ENCODE measurements at regions not wholly inside any gene's neighbourhood (a gene's known extent, or its start where the extent isn't known, plus 50 kb on each side); places are given as distances from the start of the nearest gene placed in this dataset.

GRCh38 chr20:60500038-60500701, 541.9 kb downstream of the CDH26 start:
- TF ChIP-seq, protein P1, sequence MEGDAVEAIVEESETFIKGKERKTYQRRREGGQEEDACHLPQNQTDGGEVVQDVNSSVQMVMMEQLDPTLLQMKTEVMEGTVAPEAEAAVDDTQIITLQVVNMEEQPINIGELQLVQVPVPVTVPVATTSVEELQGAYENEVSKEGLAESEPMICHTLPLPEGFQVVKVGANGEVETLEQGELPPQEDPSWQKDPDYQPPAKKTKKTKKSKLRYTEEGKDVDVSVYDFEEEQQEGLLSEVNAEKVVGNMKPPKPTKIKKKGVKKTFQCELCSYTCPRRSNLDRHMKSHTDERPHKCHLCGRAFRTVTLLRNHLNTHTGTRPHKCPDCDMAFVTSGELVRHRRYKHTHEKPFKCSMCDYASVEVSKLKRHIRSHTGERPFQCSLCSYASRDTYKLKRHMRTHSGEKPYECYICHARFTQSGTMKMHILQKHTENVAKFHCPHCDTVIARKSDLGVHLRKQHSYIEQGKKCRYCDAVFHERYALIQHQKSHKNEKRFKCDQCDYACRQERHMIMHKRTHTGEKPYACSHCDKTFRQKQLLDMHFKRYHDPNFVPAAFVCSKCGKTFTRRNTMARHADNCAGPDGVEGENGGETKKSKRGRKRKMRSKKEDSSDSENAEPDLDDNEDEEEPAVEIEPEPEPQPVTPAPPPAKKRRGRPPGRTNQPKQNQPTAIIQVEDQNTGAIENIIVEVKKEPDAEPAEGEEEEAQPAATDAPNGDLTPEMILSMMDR (IDR thresholded peaks at IDR 0.05; ENCODE audit: borderline replicate concordance, extremely low read depth, insufficient read depth), result no peak
- no peak overlapping the region for H3K9ac ChIP-seq (ENCODE audit: low read length in 3 of 3)
- H3K9me3 ChIP-seq (ENCODE audit: control insufficient read depth in 2 of 3, insufficient read depth in 1 of 3, low read length in 3 of 3), result no peaks in the 10 kb centered on the region
- intact Hi-C loops (cut with DNase I), result no loop called here
- H3K27ac ChIP-seq (ENCODE audit: low read depth in 2 of 2, low read length in 2 of 2), result no peak overlapping the region
- H3K4me1 ChIP-seq (ENCODE audit: control insufficient read depth in 2 of 3, insufficient read depth in 2 of 3, low read depth in 1 of 3, low read length in 3 of 3), result no peaks in the 10 kb centered on the region
- H3K27me3 ChIP-seq (ENCODE audit: control insufficient read depth, insufficient read depth, low read length), result no peaks in the 10 kb centered on the region
- FAIRE-seq (no peak), DNase-seq (no peak)
- no peaks in the 10 kb centered on the region for H3K36me3 ChIP-seq (ENCODE audit: control insufficient read depth in 2 of 3, insufficient read depth in 3 of 3, low read length in 3 of 3)
- H3K4me3 ChIP-seq (ENCODE audit: low read length in 3 of 3), result no peak overlapping the region

DNA sequence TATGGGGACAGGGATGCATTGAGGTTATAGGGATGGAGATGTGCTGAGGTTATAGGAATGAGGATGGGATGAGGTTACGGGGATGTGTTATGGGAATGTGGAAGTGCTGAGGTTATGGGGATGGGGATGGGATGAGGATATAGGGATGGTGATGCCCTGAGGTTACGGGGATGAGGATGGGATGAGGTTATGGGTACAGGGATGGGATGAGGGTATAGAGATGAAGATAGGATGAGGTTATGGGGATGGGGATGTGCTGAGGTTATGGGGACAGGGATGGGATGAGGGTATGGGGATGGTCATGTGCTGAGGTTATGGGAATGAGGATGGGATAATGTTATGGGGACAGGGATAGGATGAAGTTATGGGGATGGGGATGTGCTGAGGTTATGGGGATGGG, 542.8 kb downstream of the CDH26 start:
- no peak overlapping the region for H3K27ac ChIP-seq (ENCODE audit: low read depth in 2 of 2, low read length in 2 of 2)
- no peaks in the 10 kb centered on the region for H3K36me3 ChIP-seq (ENCODE audit: control insufficient read depth in 2 of 3, insufficient read depth in 3 of 3, low read length in 3 of 3)
- no peak for DNase-seq
- TF ChIP-seq, protein P1 (IDR thresholded peaks at IDR 0.05; ENCODE audit: borderline replicate concordance, extremely low read depth, insufficient read depth), result no peak
- H3K27me3 ChIP-seq (ENCODE audit: control insufficient read depth, insufficient read depth, low read length), result no peaks in the 10 kb centered on the region
- no peak overlapping the region for H3K9ac ChIP-seq (ENCODE audit: low read length in 3 of 3)
- no peaks in the 10 kb centered on the region for H3K4me1 ChIP-seq (ENCODE audit: control insufficient read depth in 2 of 3, insufficient read depth in 2 of 3, low read depth in 1 of 3, low read length in 3 of 3)
- no peak overlapping the region for H3K4me3 ChIP-seq (ENCODE audit: low read length in 3 of 3)
- no peaks in the 10 kb centered on the region for H3K9me3 ChIP-seq (ENCODE audit: control insufficient read depth in 2 of 3, insufficient read depth in 1 of 3, low read length in 3 of 3)
- intact Hi-C loops (cut with DNase I), result no loop called here
- no peak for FAIRE-seq

GRCh38 chr20:60502881-60503280, 544.7 kb downstream of the CDH26 start:
- Histone ChIP-seq H3K9ac (ENCODE audit: low read length in 3 of 3) (no peak overlapping the region), H3K4me1 (ENCODE audit: control insufficient read depth in 2 of 3, insufficient read depth in 2 of 3, low read depth in 1 of 3, low read length in 3 of 3) (no peaks in the 10 kb centered on the region), H3K36me3 (ENCODE audit: control insufficient read depth in 2 of 3, insufficient read depth in 3 of 3, low read length in 3 of 3) (no peaks in the 10 kb centered on the region), H3K9me3 (ENCODE audit: control insufficient read depth in 2 of 3, insufficient read depth in 1 of 3, low read length in 3 of 3) (no peaks in the 10 kb centered on the region), H3K27me3 (ENCODE audit: control insufficient read depth, insufficient read depth, low read length) (no peaks in the 10 kb centered on the region), H3K4me3 (ENCODE audit: low read length in 3 of 3) (no peak overlapping the region), H3K27ac (ENCODE audit: low read depth in 2 of 2, low read length in 2 of 2) (no peak overlapping the region)
- TF ChIP-seq, protein P1 (IDR thresholded peaks at IDR 0.05; ENCODE audit: borderline replicate concordance, extremely low read depth, insufficient read depth), result no peak
- intact Hi-C loops (cut with DNase I), result no loop called here
- DNase-seq (no peak), FAIRE-seq (no peak)

GRCh38 chr20:60505423-60505822, 547.2 kb downstream of the CDH26 start:
- no peak for DNase-seq
- H3K27ac ChIP-seq (ENCODE audit: low read depth in 2 of 2, low read length in 2 of 2), result no peak overlapping the region
- H3K36me3 ChIP-seq (ENCODE audit: control insufficient read depth in 2 of 3, insufficient read depth in 3 of 3, low read length in 3 of 3), result no peaks in the 10 kb centered on the region
- H3K4me1 ChIP-seq (ENCODE audit: control insufficient read depth in 2 of 3, insufficient read depth in 2 of 3, low read depth in 1 of 3, low read length in 3 of 3), result no peaks in the 10 kb centered on the region
- TF ChIP-seq, protein P1 (IDR thresholded peaks at IDR 0.05; ENCODE audit: borderline replicate concordance, extremely low read depth, insufficient read depth), result no peak
- H3K9ac ChIP-seq (ENCODE audit: low read length in 3 of 3), result no peak overlapping the region
- H3K9me3 ChIP-seq (ENCODE audit: control insufficient read depth in 2 of 3, insufficient read depth in 1 of 3, low read length in 3 of 3), result no peaks in the 10 kb centered on the region
- intact Hi-C loops (cut with DNase I), result no loop called here
- H3K4me3 ChIP-seq (ENCODE audit: low read length in 3 of 3), result no peak overlapping the region
- H3K27me3 ChIP-seq (ENCODE audit: control insufficient read depth, insufficient read depth, low read length), result no peaks in the 10 kb centered on the region
- no peak for FAIRE-seq

Data from kidney (tissue), 13 donors.